Mesenchymal stem cell (in vitro differentiated cells and primary cell): ENCODE measurements at regions not wholly inside any gene's neighbourhood (a gene's known extent, or its start where the extent isn't known, plus 50 kb on each side); places are given as distances from the start of the nearest gene placed in this dataset.

Experiments
- DNase-seq: peaks from one replicate; pipeline ENCODE4 v3.0.0-alpha.2; 2013
- H2AFZ ChIP-seq: one replicate; pipeline ENCODE4 v1.6.1; 2013; ENCODE audit warnings: low read depth, mild to moderate bottlenecking, control low read depth, inconsistent platforms, low read length, moderate library complexity
- H2AK5ac ChIP-seq: 2 replicates; pipeline ENCODE4 v1.6.1; 2013; ENCODE audit warnings: low read length, moderate library complexity, mild to moderate bottlenecking, inconsistent platforms; ENCODE audit not compliant: severe bottlenecking
- H2BK120ac ChIP-seq: one replicate; pipeline ENCODE4 v1.6.1; 2013; ENCODE audit warnings: low read depth, mild to moderate bottlenecking, inconsistent platforms, low read length, moderate library complexity
- H2BK12ac ChIP-seq, 2 experiments: one replicate each; pipeline ENCODE4 v1.6.1; 2013; ENCODE audit warnings: inconsistent platforms in 2 of 2, low read length in 2 of 2, mild to moderate bottlenecking in 2 of 2, moderate library complexity in 2 of 2, control low read depth in 1 of 2
- H2BK15ac ChIP-seq: one replicate; pipeline ENCODE4 v1.6.1; 2013; ENCODE audit warnings: mild to moderate bottlenecking, low read depth, inconsistent platforms; ENCODE audit not compliant: poor library complexity, severe bottlenecking
- H2BK5ac ChIP-seq: 2 replicates; pipeline ENCODE4 v1.6.1; 2013; ENCODE audit warnings: low read depth, mild to moderate bottlenecking, low read length, control low read depth, inconsistent platforms; ENCODE audit not compliant: poor library complexity, severe bottlenecking
- H3K14ac ChIP-seq, 2 experiments: one replicate each; pipeline ENCODE4 v1.6.1; 2013; ENCODE audit warnings: inconsistent platforms in 2 of 2, low read length in 2 of 2, control low read depth in 1 of 2, mild to moderate bottlenecking in 1 of 2, moderate library complexity in 1 of 2
- H3K18ac ChIP-seq, 2 experiments: one replicate each; pipeline ENCODE4 v1.6.1; 2013; ENCODE audit warnings: inconsistent platforms in 2 of 2, low read length in 2 of 2, control low read depth in 1 of 2, low read depth in 1 of 2, mild to moderate bottlenecking in 1 of 2
- H3K23ac ChIP-seq, 2 experiments: one replicate each; pipeline ENCODE4 v1.6.1; 2013; ENCODE audit warnings: inconsistent platforms in 2 of 2, low read length in 2 of 2, mild to moderate bottlenecking in 2 of 2, moderate library complexity in 2 of 2, control low read depth in 1 of 2
- H3K27ac ChIP-seq: 2 replicates; pipeline ENCODE4 v1.5.1; 2013; ENCODE audit warnings: mild to moderate bottlenecking, moderate library complexity, low read length, control low read depth, inconsistent platforms; ENCODE audit not compliant: poor library complexity, severe bottlenecking
- H3K27me3 ChIP-seq, 2 experiments: 2 replicates each; pipeline versions ENCODE4 v1.6.1 to v1.7.0; 2013; ENCODE audit warnings: low read length in 2 of 2, mild to moderate bottlenecking in 2 of 2, moderate library complexity in 2 of 2, control low read depth in 1 of 2, inconsistent platforms in 1 of 2; ENCODE audit not compliant: control insufficient read depth in 1 of 2, insufficient read depth in 1 of 2
- H3K36me3 ChIP-seq, 2 experiments: 2 replicates each; pipeline versions ENCODE4 v1.6.1 to v1.7.0; 2013; ENCODE audit warnings: low read length in 2 of 2, control low read depth in 1 of 2, inconsistent platforms in 1 of 2, low read depth in 1 of 2, mild to moderate bottlenecking in 1 of 2; ENCODE audit not compliant: insufficient read depth in 2 of 2, control insufficient read depth in 1 of 2
- H3K4ac ChIP-seq, 2 experiments: one replicate each; pipeline ENCODE4 v1.6.1; 2013; ENCODE audit warnings: inconsistent platforms in 2 of 2, low read length in 2 of 2, mild to moderate bottlenecking in 2 of 2, moderate library complexity in 2 of 2, control low read depth in 1 of 2, low read depth in 1 of 2
- H3K4me1 ChIP-seq: 2 replicates; pipeline ENCODE4 v1.6.1; 2013; ENCODE audit warnings: low read depth, low read length, control low read depth; ENCODE audit not compliant: control insufficient read depth, insufficient read depth
- H3K4me2 ChIP-seq: 2 replicates; pipeline ENCODE4 v1.6.1; 2013; ENCODE audit warnings: low read length, mild to moderate bottlenecking, inconsistent platforms; ENCODE audit not compliant: poor library complexity, severe bottlenecking
- H3K4me3 ChIP-seq, 2 experiments: 2 replicates each; pipeline versions ENCODE4 v1.5.1 to v1.7.0; 2013; ENCODE audit warnings: low read length in 2 of 2, mild to moderate bottlenecking in 2 of 2, control low read depth in 1 of 2, low read depth in 1 of 2; ENCODE audit not compliant: insufficient read depth in 1 of 2
- H3K79me1 ChIP-seq: replicated peaks from 2 replicates; pipeline ENCODE4 v1.6.1; 2013; ENCODE audit warnings: mild to moderate bottlenecking, control low read depth, low read length, inconsistent platforms; ENCODE audit not compliant: poor library complexity, severe bottlenecking
- H3K9ac ChIP-seq: 2 replicates; pipeline ENCODE4 v1.7.0; 2013; ENCODE audit warnings: mild to moderate bottlenecking, low read length, moderate library complexity
- H3K9me3 ChIP-seq: 2 replicates; pipeline ENCODE4 v1.7.0; 2013; ENCODE audit warnings: mild to moderate bottlenecking, low read length; ENCODE audit not compliant: control insufficient read depth
- H4K8ac ChIP-seq: one replicate; pipeline ENCODE4 v1.6.1; 2013; ENCODE audit warnings: inconsistent platforms, mild to moderate bottlenecking, low read length, moderate library complexity
- H4K91ac ChIP-seq: one replicate; pipeline ENCODE4 v1.6.1; 2013; ENCODE audit warnings: mild to moderate bottlenecking, low read length, inconsistent platforms
- WGBS: methylation state at CpG from one replicate; pipeline ENCODE4 v1.1.7; 2013; ENCODE audit warnings: mixed read lengths; 5-methylcytosine and 5-hydroxymethylcytosine counted together

DNA sequence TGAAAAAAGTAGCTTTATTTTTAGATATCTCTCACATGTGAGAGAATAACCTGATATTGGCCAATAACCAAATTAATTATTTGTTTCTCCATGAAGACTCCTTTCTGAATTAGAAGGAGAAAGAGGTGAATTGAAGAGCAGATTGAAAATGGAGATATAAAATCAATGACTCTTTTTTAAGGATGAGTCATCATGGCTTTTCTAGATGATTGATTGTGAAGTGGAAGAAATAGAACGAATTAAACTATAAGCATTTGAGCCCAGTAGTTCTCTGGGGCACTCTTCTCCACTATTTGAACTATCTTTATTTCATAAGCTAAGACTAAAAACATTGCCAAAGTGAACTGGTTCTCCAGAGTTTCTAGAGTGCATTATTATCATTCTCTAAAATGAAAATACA is 137.2 kb upstream of the EDNRA start:
- Histone ChIP-seq H3K27ac (no peak overlapping the region), H2BK12ac (no peak overlapping the region), H3K18ac (no peak overlapping the region), H3K36me3 (no peaks in the 10 kb centered on the region), H3K27me3 (no peaks in the 10 kb centered on the region), H3K23ac (no peak overlapping the region), H3K4me2 (no peak overlapping the region), H3K4me3 (no peak overlapping the region), H2AFZ (no peak overlapping the region), H2BK15ac (no peak overlapping the region), H3K79me1 (no peaks in the 10 kb centered on the region), H4K91ac (no peak overlapping the region), H3K4ac (no peak overlapping the region), H3K4me1 (no peaks in the 10 kb centered on the region), H4K8ac (no peak overlapping the region), H3K9me3 (no peaks in the 10 kb centered on the region), H2BK5ac (no peak overlapping the region), H2AK5ac (no peak overlapping the region), H2BK120ac (no peak overlapping the region), H3K9ac (no peak overlapping the region), H3K14ac (no peak overlapping the region)
- WGBS = no CpG with 5 or more reads among the region's 1 CpG
- no peak for DNase-seq

- Histone ChIP-seq H2AFZ (no peak overlapping the region), H3K27me3 (no peaks in the 10 kb centered on the region), H3K23ac (no peak overlapping the region), H3K4ac (no peak overlapping the region), H3K4me1 (no peaks in the 10 kb centered on the region), H3K9ac (no peak overlapping the region), H2BK5ac (no peak overlapping the region), H3K4me3 (no peak overlapping the region), H3K18ac (no peak overlapping the region), H3K79me1 (no peaks in the 10 kb centered on the region), H3K14ac (no peak overlapping the region), H4K91ac (no peak overlapping the region), H2AK5ac (no peak overlapping the region), H3K27ac (no peak overlapping the region), H4K8ac (no peak overlapping the region), H2BK120ac (no peak overlapping the region), H3K36me3 (no peaks in the 10 kb centered on the region), H2BK15ac (no peak overlapping the region), H3K4me2 (no peak overlapping the region), H2BK12ac (no peak overlapping the region), H3K9me3 (no peaks in the 10 kb centered on the region)
- no peak for DNase-seq
- WGBS = 75% methylated on average over 1 of the region's 1 CpG
These were observed 135.2 kb upstream of the EDNRA start for GRCh38 chr4:147345662-147346061.

DNA sequence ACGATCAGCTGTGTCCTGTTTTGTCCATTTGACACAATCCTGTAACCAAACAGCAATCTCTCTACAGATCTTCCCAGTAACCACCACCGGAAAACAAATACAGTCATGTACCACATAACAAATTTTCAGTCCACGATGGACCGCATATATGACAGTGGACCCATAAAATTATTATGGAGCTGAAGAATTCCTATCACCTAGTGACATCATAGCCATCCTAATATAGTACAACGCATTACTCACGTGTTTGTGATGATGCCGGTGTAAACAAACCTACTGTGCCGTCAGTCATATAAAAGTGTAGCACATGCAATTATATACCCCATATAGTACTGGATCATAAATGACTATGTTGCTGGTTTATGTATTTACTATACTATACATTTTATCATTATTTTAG is 133.7 kb upstream of the EDNRA start:
- Histone ChIP-seq H2BK5ac (no peak overlapping the region), H3K36me3 (no peaks in the 10 kb centered on the region), H3K18ac (no peak overlapping the region), H2BK15ac (no peak overlapping the region), H3K4me3 (no peak overlapping the region), H3K27ac (no peak overlapping the region), H3K14ac (no peak overlapping the region), H3K4me1 (no peaks in the 10 kb centered on the region), H3K79me1 (no peaks in the 10 kb centered on the region), H3K27me3 (no peaks in the 10 kb centered on the region), H2AK5ac (no peak overlapping the region), H3K9me3 (peaks cover 8% of the 10 kb centered on the region), H4K8ac (no peak overlapping the region), H4K91ac (no peak overlapping the region), H2AFZ (no peak overlapping the region), H3K4ac (no peak overlapping the region), H3K9ac (no peak overlapping the region), H2BK120ac (no peak overlapping the region), H2BK12ac (no peak overlapping the region), H3K23ac (no peak overlapping the region), H3K4me2 (no peak overlapping the region)
- 94% methylated on average over 4 of the region's 8 CpGs for WGBS
- DNase-seq = no peak

DNA sequence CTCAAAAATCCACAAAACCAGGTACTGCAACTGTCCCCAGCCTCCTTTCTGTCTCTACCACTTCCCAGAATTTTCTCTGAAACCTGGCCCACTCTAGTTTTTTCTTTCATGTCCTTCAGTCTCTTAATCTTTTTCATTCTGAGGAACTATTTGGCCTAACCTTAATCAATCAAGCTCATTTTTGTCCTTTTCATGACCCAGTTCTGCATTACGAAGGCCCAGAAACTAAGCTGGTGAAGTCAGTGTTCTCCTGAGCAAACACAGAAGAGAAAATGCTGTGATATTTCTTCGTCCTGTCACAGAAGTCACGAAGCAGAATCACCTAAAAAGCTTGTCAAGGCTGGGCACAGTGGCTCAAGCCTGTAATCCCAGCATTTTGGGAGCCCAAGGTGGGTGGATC is 131.7 kb upstream of the EDNRA start:
- Histone ChIP-seq H2BK12ac (no peak overlapping the region), H3K4me3 (no peak overlapping the region), H2AFZ (no peak overlapping the region), H2BK15ac (no peak overlapping the region), H2BK120ac (no peak overlapping the region), H3K14ac (no peak overlapping the region), H3K4ac (no peak overlapping the region), H2BK5ac (no peak overlapping the region), H3K36me3 (no peaks in the 10 kb centered on the region), H3K27ac (no peak overlapping the region), H2AK5ac (no peak overlapping the region), H4K91ac (no peak overlapping the region), H3K27me3 (peaks cover 0 to 11% of the 10 kb centered on the region in 2 experiments), H3K9me3 (peaks cover 12% of the 10 kb centered on the region), H3K23ac (no peak overlapping the region), H3K4me2 (no peak overlapping the region), H4K8ac (no peak overlapping the region), H3K79me1 (no peaks in the 10 kb centered on the region), H3K18ac (no peak overlapping the region), H3K4me1 (no peaks in the 10 kb centered on the region), H3K9ac (no peak overlapping the region)
- no peak for DNase-seq
- 74% methylated on average over 3 of the region's 3 CpGs for WGBS
